Endothelial cell of umbilical vein (primary cell): ENCODE measurements at regions not wholly inside any gene's neighbourhood (a gene's known extent, or its start where the extent isn't known, plus 50 kb on each side); places are given as distances from the start of the nearest gene placed in this dataset.

ENCODE experiments used
- EZH2 ChIP-seq: IDR thresholded peaks from 2 replicates; pipeline ENCODE4 v1.6.1; 2012; ENCODE audit warnings: borderline replicate concordance, low read depth, mild to moderate bottlenecking, moderate library complexity, low read length, inconsistent platforms; ENCODE audit not compliant: severe bottlenecking
- POLR2A ChIP-seq: IDR thresholded peaks from 2 replicates; pipeline ENCODE4 v1.6.1; 2012; ENCODE audit warnings: low read depth, mild to moderate bottlenecking, control low read depth, low read length
- POLR2AphosphoS5 ChIP-seq: IDR thresholded peaks from 2 replicates; pipeline ENCODE4 v1.6.1; 2012; ENCODE audit warnings: low read depth, mild to moderate bottlenecking, control low read depth, low read length, moderate library complexity; ENCODE audit not compliant: insufficient read depth
- TF ChIP-seq, protein P1 (sequence below), 2 donors: IDR thresholded peaks; 1 replicate in 1 of 2; 2 replicates in 1 of 2; pipeline ENCODE4 v1.5.1; 2011; ENCODE audit warnings: low read length in 2 of 2, mild to moderate bottlenecking in 2 of 2, moderate library complexity in 2 of 2, control low read depth in 1 of 2, inconsistent platforms in 1 of 2, low read depth in 1 of 2; ENCODE audit not compliant: insufficient read depth in 1 of 2; ENCODE audit errors: extremely low read depth in 1 of 2

DNA sequence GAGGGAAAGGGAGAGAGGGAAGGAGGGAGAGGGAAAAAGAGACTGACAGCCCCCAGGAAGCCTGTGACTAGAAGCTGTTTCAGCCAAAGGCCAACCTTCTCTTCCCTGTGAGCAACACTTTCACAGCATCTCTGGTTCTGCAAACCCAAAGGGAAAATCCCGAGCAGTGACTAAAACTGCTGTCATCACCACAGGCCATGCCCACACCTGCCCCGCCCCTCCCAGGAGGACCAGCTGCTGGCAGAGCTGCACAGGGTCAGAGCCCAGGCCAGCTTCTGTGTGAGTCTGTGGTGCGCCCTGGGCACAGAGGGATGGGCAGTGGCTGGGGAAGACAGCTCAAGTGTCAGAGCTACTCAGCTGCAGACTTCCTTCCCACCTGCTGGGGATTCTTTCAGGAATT, 64.9 kb upstream of the OTOS start:
- TF ChIP-seq POLR2A (no peak), EZH2 (no peak), POLR2AphosphoS5 (no peak)
- TF ChIP-seq, protein P1, sequence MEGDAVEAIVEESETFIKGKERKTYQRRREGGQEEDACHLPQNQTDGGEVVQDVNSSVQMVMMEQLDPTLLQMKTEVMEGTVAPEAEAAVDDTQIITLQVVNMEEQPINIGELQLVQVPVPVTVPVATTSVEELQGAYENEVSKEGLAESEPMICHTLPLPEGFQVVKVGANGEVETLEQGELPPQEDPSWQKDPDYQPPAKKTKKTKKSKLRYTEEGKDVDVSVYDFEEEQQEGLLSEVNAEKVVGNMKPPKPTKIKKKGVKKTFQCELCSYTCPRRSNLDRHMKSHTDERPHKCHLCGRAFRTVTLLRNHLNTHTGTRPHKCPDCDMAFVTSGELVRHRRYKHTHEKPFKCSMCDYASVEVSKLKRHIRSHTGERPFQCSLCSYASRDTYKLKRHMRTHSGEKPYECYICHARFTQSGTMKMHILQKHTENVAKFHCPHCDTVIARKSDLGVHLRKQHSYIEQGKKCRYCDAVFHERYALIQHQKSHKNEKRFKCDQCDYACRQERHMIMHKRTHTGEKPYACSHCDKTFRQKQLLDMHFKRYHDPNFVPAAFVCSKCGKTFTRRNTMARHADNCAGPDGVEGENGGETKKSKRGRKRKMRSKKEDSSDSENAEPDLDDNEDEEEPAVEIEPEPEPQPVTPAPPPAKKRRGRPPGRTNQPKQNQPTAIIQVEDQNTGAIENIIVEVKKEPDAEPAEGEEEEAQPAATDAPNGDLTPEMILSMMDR (IDR thresholded peaks at IDR 0.05; ENCODE audit: extremely low read depth in 1 of 2, insufficient read depth in 1 of 2, low read depth in 1 of 2, low read length in 2 of 2): no peak
